22Rv1 (cell line): ENCODE measurements at regions not wholly inside any gene's neighbourhood (a gene's known extent, or its start where the extent isn't known, plus 50 kb on each side); places are given as distances from the start of the nearest gene placed in this dataset.

Experiments used
- H3K27ac ChIP-seq: fragments of 450-650 bp; 2 replicates; pipeline ENCODE4 v1.5.1; 2017
- CTCF ChIP-seq: fragments of 450-650 bp; IDR thresholded peaks from 2 replicates; pipeline ENCODE4 v1.5.1; 2017; ENCODE audit warnings: mild to moderate bottlenecking
- ZFX ChIP-seq: fragments of 450-650 bp; IDR thresholded peaks from 2 replicates; pipeline ENCODE4 v1.6.1; 2017; ENCODE audit warnings: antibody characterized with exemption, borderline replicate concordance

- TF ChIP-seq ZFX, result no peak
- TF ChIP-seq CTCF, result no peak
- no peak overlapping the region for H3K27ac ChIP-seq
These were observed 91.4 kb downstream of the COPS8 start for GRCh38 chr2:237177052-237177451.

- H3K27ac ChIP-seq, result no peak overlapping the region
- TF ChIP-seq CTCF, result no peak
- TF ChIP-seq ZFX, result no peak
These were observed 92.3 kb downstream of the COPS8 start for GRCh38 chr2:237177986-237178385.

GRCh38 chr2:237178396-237178795, 92.7 kb downstream of the COPS8 start:
- H3K27ac ChIP-seq, result no peak overlapping the region
- no peak for TF ChIP-seq ZFX
- no peak for TF ChIP-seq CTCF

- H3K27ac ChIP-seq, result no peak overlapping the region
- TF ChIP-seq CTCF, result no peak
- TF ChIP-seq ZFX, result no peak
These were observed 93.5 kb downstream of the COPS8 start for GRCh38 chr2:237179161-237179560.

DNA sequence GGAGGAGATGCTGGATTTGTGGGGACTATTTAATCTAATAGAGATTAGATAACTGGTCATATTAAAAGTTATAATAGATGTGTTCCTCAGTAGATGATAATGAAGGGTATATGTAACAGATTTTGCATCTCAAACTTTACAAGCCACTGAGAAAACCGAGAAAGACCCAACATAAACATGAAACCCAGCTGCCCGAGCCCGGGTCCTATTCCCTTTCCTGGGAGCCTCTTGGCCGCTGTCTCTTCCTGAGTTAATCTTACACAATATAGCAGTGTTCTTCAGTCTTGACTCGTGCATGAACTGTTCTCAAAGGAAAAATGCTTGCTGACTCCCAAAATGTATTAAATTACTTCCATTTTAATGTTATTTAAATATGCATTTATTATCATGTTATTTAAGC, 94.5 kb downstream of the COPS8 start:
- no peak overlapping the region for H3K27ac ChIP-seq
- no peak for TF ChIP-seq CTCF
- TF ChIP-seq ZFX, result no peak

DNA sequence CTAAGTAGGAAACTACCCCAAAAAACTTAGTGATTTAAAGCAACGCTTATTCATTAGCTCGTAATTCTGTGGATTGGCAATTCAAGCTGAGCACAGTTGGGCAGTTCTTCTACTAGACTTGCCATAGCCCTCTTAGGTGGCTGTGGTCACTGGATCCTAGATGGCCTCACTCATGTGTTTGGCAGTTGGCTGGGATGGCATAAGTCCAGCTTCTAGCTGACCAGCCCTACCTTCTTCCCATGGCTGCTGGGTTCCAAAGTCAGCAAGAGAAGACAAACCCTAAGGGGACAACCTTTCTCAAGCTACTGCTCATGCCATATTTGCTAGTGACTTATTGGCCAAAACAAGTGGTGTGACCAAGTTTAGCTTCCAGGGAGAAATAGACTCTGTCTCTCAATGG, 95.3 kb downstream of the COPS8 start:
- H3K27ac ChIP-seq, result no peak overlapping the region
- TF ChIP-seq CTCF (no peak), ZFX (no peak)

GRCh38 chr2:237181844-237182243, 96.2 kb downstream of the COPS8 start:
- TF ChIP-seq CTCF, result no peak
- H3K27ac ChIP-seq, result no peak overlapping the region
